GM12878 (cell line): ENCODE measurements at regions not wholly inside any gene's neighbourhood (a gene's known extent, or its start where the extent isn't known, plus 50 kb on each side); places are given as distances from the start of the nearest gene placed in this dataset.

Experiments
- EED ChIP-seq: sonication (generic); IDR thresholded peaks from 2 replicates; pipeline ENCODE4 v1.6.1; 2016; ENCODE audit warnings: antibody characterized with exemption, low read depth
- JUNB ChIP-seq: IDR thresholded peaks from 2 replicates; pipeline ENCODE4 v1.6.1; 2016; ENCODE audit warnings: antibody characterized with exemption, mild to moderate bottlenecking
- SPI1 ChIP-seq: IDR thresholded peaks from 2 replicates; pipeline ENCODE4 v1.6.1; 2011; ENCODE audit warnings: low read depth, mild to moderate bottlenecking, low read length, moderate library complexity, borderline replicate concordance; ENCODE audit not compliant: insufficient read depth
- TF ChIP-seq, protein P1 (sequence below), 3 experiments: IDR thresholded peaks in 2 of 3; conservative IDR thresholded peaks in 1 of 3; 2 replicates each; pipeline ENCODE4 v1.5.1; 2011; ENCODE audit warnings: low read depth in 3 of 3, low read length in 3 of 3, mild to moderate bottlenecking in 3 of 3, control low read depth in 2 of 3, moderate library complexity in 2 of 3, inconsistent platforms in 1 of 3, mixed read lengths in 1 of 3; ENCODE audit not compliant: control insufficient read depth in 2 of 3, insufficient read depth in 1 of 3; ENCODE audit errors: extremely low read depth in 1 of 3

DNA sequence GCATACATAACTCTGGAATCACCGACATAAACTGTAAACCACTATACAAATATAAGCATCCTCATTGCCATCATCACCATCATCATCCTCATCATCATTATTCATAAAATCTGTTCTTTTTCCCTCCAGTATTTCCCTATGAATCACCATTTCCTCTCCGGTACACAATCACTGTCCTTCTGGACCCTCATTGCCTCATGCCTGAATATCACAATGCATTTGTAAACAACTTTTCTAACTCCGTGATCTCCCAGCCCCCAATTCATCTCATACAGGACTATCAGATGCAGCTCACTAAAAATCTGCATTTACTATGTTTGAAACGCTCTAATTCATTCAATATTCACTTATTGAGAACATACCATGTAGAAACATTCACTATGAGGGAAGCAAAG lies 339.7 kb downstream of the TBC1D32 start:
- TF ChIP-seq JUNB (no peak), EED (no peak), SPI1 (no peak)
- TF ChIP-seq, protein P1, sequence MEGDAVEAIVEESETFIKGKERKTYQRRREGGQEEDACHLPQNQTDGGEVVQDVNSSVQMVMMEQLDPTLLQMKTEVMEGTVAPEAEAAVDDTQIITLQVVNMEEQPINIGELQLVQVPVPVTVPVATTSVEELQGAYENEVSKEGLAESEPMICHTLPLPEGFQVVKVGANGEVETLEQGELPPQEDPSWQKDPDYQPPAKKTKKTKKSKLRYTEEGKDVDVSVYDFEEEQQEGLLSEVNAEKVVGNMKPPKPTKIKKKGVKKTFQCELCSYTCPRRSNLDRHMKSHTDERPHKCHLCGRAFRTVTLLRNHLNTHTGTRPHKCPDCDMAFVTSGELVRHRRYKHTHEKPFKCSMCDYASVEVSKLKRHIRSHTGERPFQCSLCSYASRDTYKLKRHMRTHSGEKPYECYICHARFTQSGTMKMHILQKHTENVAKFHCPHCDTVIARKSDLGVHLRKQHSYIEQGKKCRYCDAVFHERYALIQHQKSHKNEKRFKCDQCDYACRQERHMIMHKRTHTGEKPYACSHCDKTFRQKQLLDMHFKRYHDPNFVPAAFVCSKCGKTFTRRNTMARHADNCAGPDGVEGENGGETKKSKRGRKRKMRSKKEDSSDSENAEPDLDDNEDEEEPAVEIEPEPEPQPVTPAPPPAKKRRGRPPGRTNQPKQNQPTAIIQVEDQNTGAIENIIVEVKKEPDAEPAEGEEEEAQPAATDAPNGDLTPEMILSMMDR (IDR thresholded peaks at IDR 0.05 in 2 of 3, conservative IDR thresholded peaks at IDR 0.05 in 1 of 3; ENCODE audit: control insufficient read depth in 2 of 3, extremely low read depth in 1 of 3, insufficient read depth in 1 of 3, low read depth in 3 of 3, low read length in 3 of 3), result no peak
